Keratinocyte (primary cell): ENCODE measurements at regions not wholly inside any gene's neighbourhood (a gene's known extent, or its start where the extent isn't known, plus 50 kb on each side); places are given as distances from the start of the nearest gene placed in this dataset.

Source experiments
- DNase-seq: peaks from one replicate; pipeline ENCODE4 v3.0.0-alpha.2; 2011; ENCODE audit warnings: low read depth, missing footprints, low spot score
- FAIRE-seq: peaks from 2 replicates; lab custom pipeline; 2011; peaks lifted over from hg19 to GRCh38; lab: Jason Lieb, UNC
- H2AFZ ChIP-seq: 2 replicates; pipeline ENCODE4 v1.6.0; 2012; ENCODE audit warnings: low read length, control low read depth, inconsistent platforms; ENCODE audit not compliant: control insufficient read depth
- H3K27ac ChIP-seq: 2 replicates; pipeline ENCODE4 v1.5.1; 2011; ENCODE audit warnings: low read length; ENCODE audit not compliant: control insufficient read depth, insufficient read depth
- H3K27me3 ChIP-seq: 3 replicates; pipeline ENCODE4 v1.6.0; 2011; ENCODE audit warnings: low read length; ENCODE audit not compliant: control insufficient read depth, insufficient read depth; ENCODE audit errors: extremely low read depth
- H3K36me3 ChIP-seq, 2 experiments: 2 replicates in 1 of 2; 3 replicates in 1 of 2; pipeline ENCODE4 v1.5.1; 2011; ENCODE audit warnings: low read length in 2 of 2, mild to moderate bottlenecking in 1 of 2; ENCODE audit not compliant: control insufficient read depth in 2 of 2, insufficient read depth in 2 of 2; ENCODE audit errors: extremely low read depth in 1 of 2
- H3K4me1 ChIP-seq: 3 replicates; pipeline ENCODE4 v1.5.1; 2011; ENCODE audit warnings: low read length; ENCODE audit not compliant: control insufficient read depth, insufficient read depth; ENCODE audit errors: extremely low read depth
- H3K4me2 ChIP-seq: 3 replicates; pipeline ENCODE4 v1.6.0; 2011; ENCODE audit warnings: low read depth, low read length; ENCODE audit not compliant: control insufficient read depth, insufficient read depth; ENCODE audit errors: extremely low read depth
- H3K4me3 ChIP-seq, 3 experiments: fragments of 200-600 bp in 1 of 3; sonication (generic) in 1 of 3; 2 replicates in 2 of 3; 3 replicates in 1 of 3; pipeline ENCODE4 v1.5.1; 2011 to 2016; ENCODE audit warnings: low read length in 3 of 3, mild to moderate bottlenecking in 3 of 3, control low read depth in 2 of 3, inconsistent platforms in 1 of 3, low read depth in 1 of 3, mixed read lengths in 1 of 3, mixed run types in 1 of 3, moderate library complexity in 1 of 3; ENCODE audit not compliant: control insufficient read depth in 2 of 3, insufficient read depth in 2 of 3; ENCODE audit errors: extremely low read depth in 1 of 3
- H3K79me2 ChIP-seq: 2 replicates; pipeline ENCODE4 v1.6.0; 2012; ENCODE audit warnings: low read length; ENCODE audit not compliant: control insufficient read depth, insufficient read depth
- H3K9ac ChIP-seq: 3 replicates; pipeline ENCODE4 v1.6.0; 2011; ENCODE audit warnings: low read length; ENCODE audit not compliant: control insufficient read depth, insufficient read depth; ENCODE audit errors: extremely low read depth
- H3K9me1 ChIP-seq: 3 replicates; pipeline ENCODE4 v1.6.0; 2011; ENCODE audit warnings: low read length; ENCODE audit not compliant: control insufficient read depth, insufficient read depth; ENCODE audit errors: extremely low read depth
- H3K9me3 ChIP-seq: 2 replicates; pipeline ENCODE4 v1.5.1; 2012; ENCODE audit warnings: low read depth, low read length; ENCODE audit not compliant: control insufficient read depth
- H4K20me1 ChIP-seq: 3 replicates; pipeline ENCODE4 v1.6.0; 2011; ENCODE audit warnings: low read length; ENCODE audit not compliant: control insufficient read depth, insufficient read depth; ENCODE audit errors: extremely low read depth
- CTCF ChIP-seq, 3 experiments: IDR thresholded peaks in 1 of 3; conservative IDR thresholded peaks in 1 of 3; optimal IDR thresholded peaks in 1 of 3; 2 replicates in 2 of 3; 3 replicates in 1 of 3; pipeline versions ENCODE3 to v1.5.1; 2011; ENCODE audit warnings: low read length in 3 of 3, mild to moderate bottlenecking in 3 of 3, moderate library complexity in 2 of 3, control low read depth in 1 of 3, inconsistent platforms in 1 of 3; ENCODE audit not compliant: insufficient read depth in 2 of 3; ENCODE audit errors: extremely low read depth in 1 of 3
- EZH2 ChIP-seq: IDR thresholded peaks from one replicate; pipeline ENCODE4 v1.6.1; 2012; ENCODE audit warnings: inconsistent platforms, mild to moderate bottlenecking, low read length, moderate library complexity
- dilution Hi-C: fragments of 300-500 bp; cut with MboI; formaldehyde crosslinking; loops from one replicate; pipeline ENCODE4 v1.7.0; 2020; ENCODE audit warnings: low sequenced_read_pairs; ENCODE audit not compliant: extremely low pct_ligation_motif_present

- no peaks in the 10 kb centered on the region for H3K9me1 ChIP-seq
- no peak overlapping the region for H3K4me2 ChIP-seq
- H3K9me3 ChIP-seq, result no peaks in the 10 kb centered on the region
- no peaks in the 10 kb centered on the region for H3K36me3 ChIP-seq
- no peaks in the 10 kb centered on the region for H4K20me1 ChIP-seq
- H2AFZ ChIP-seq, result no peak overlapping the region
- dilution Hi-C loops, result no loop called here
- H3K27me3 ChIP-seq, result no peaks in the 10 kb centered on the region
- TF ChIP-seq EZH2, result no peak
- TF ChIP-seq CTCF (optimal IDR thresholded peaks at IDR 0.05 in 1 of 3, IDR thresholded peaks at IDR 0.05 in 1 of 3, conservative IDR thresholded peaks at IDR 0.05 in 1 of 3; ENCODE audit: extremely low read depth in 1 of 3, insufficient read depth in 2 of 3, low read length in 3 of 3), result no peak
- no peak for FAIRE-seq
- no peak overlapping the region for H3K27ac ChIP-seq
- H3K9ac ChIP-seq, result no peak overlapping the region
- no peaks in the 10 kb centered on the region for H3K79me2 ChIP-seq
- DNase-seq, result no peak
- no peaks in the 10 kb centered on the region for H3K4me1 ChIP-seq
- H3K4me3 ChIP-seq, result no peak overlapping the region
Measured at GRCh38 chr9:107173422-107174180, 109.5 kb upstream of the RAD23B start.

GRCh38 chr9:107174441-107174840, 108.6 kb upstream of the RAD23B start:
- TF ChIP-seq CTCF (optimal IDR thresholded peaks at IDR 0.05 in 1 of 3, IDR thresholded peaks at IDR 0.05 in 1 of 3, conservative IDR thresholded peaks at IDR 0.05 in 1 of 3; ENCODE audit: extremely low read depth in 1 of 3, insufficient read depth in 2 of 3, low read length in 3 of 3), result no peak
- TF ChIP-seq EZH2, result no peak
- no peak for DNase-seq
- Histone ChIP-seq H3K27ac (no peak overlapping the region), H3K4me2 (no peak overlapping the region), H3K9me3 (no peaks in the 10 kb centered on the region), H3K9ac (no peak overlapping the region), H3K79me2 (no peaks in the 10 kb centered on the region), H2AFZ (no peak overlapping the region), H3K36me3 (no peaks in the 10 kb centered on the region), H3K4me3 (no peak overlapping the region), H3K27me3 (no peaks in the 10 kb centered on the region), H3K4me1 (no peaks in the 10 kb centered on the region), H4K20me1 (no peaks in the 10 kb centered on the region), H3K9me1 (no peaks in the 10 kb centered on the region)
- dilution Hi-C loops, result no loop called here
- no peak for FAIRE-seq
